Tibial nerve (tissue), 3 donors: ENCODE measurements at regions not wholly inside any gene's neighbourhood (a gene's known extent, or its start where the extent isn't known, plus 50 kb on each side); places are given as distances from the start of the nearest gene placed in this dataset.

Source experiments
- POLR2A ChIP-seq, 2 donors: fragments of 450-650 bp; IDR thresholded peaks; one replicate each; pipeline ENCODE4 v1.6.1; 2017; ENCODE audit warnings: antibody characterized with exemption in 2 of 2, mild to moderate bottlenecking in 2 of 2, moderate library complexity in 2 of 2
- TF ChIP-seq, protein P1 (sequence below), 5 experiments: fragments of 200-600 bp in 3 of 5; fragments of 450-650 bp in 2 of 5; sonication (generic) in 3 of 5; IDR thresholded peaks; one replicate each; pipeline ENCODE4 v1.5.1; 2016 to 2019; ENCODE audit warnings: antibody characterized with exemption in 5 of 5, mild to moderate bottlenecking in 3 of 5, moderate library complexity in 2 of 5

- TF ChIP-seq, protein P1, sequence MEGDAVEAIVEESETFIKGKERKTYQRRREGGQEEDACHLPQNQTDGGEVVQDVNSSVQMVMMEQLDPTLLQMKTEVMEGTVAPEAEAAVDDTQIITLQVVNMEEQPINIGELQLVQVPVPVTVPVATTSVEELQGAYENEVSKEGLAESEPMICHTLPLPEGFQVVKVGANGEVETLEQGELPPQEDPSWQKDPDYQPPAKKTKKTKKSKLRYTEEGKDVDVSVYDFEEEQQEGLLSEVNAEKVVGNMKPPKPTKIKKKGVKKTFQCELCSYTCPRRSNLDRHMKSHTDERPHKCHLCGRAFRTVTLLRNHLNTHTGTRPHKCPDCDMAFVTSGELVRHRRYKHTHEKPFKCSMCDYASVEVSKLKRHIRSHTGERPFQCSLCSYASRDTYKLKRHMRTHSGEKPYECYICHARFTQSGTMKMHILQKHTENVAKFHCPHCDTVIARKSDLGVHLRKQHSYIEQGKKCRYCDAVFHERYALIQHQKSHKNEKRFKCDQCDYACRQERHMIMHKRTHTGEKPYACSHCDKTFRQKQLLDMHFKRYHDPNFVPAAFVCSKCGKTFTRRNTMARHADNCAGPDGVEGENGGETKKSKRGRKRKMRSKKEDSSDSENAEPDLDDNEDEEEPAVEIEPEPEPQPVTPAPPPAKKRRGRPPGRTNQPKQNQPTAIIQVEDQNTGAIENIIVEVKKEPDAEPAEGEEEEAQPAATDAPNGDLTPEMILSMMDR (IDR thresholded peaks at IDR 0.05): no peak
- no peak for TF ChIP-seq POLR2A (IDR thresholded peaks at IDR 0.05)
These were observed 99.7 kb upstream of the NCKAP5 start for GRCh38 chr2:133667968-133668367.
